Middle frontal gyrus (tissue), 1 donor: ENCODE measurements at regions not wholly inside any gene's neighbourhood (a gene's known extent, or its start where the extent isn't known, plus 50 kb on each side); places are given as distances from the start of the nearest gene placed in this dataset.

ENCODE experiments used
- DNase-seq: peaks from one replicate; pipeline ENCODE4 v3.0.0-alpha.2; 2015; ENCODE audit warnings: low spot score; ENCODE audit errors: extremely low spot score

DNA sequence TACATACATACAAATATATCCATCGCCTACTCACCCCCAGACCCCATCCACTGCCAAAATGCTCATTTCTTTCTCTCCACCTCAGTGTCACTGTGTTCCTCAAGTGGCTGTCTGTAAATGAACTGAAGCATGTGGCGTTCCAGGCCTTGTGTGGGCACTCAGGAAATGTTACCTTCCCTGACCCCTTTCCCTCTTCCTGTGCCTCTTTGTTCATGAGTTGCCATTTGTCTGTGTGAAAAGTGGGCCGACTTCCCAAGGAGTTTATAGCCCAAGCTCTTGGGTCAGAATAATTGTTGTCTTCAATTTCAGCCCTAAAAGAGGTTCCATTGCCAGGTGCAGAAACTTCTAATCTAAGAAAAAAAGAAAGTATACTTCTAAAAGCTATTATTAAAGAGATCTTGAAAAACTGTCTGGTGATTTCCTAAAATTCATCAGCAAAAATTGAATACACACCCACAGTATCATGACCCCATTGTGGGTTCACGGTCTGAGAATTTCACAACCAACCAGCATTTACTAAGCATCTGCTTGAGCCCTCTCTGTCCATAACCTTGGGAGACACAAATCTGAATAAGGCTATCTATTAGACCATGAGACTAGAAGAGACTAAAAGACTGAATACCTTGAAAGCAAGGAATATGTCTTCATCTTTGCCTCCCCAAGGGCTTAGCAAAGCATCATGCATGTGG is 201.4 kb upstream of the EEA1 start:
- no peak for DNase-seq

- DNase-seq = no peak
Measured at GRCh38 chr12:93133361-93133760, 204.3 kb upstream of the EEA1 start.

DNA sequence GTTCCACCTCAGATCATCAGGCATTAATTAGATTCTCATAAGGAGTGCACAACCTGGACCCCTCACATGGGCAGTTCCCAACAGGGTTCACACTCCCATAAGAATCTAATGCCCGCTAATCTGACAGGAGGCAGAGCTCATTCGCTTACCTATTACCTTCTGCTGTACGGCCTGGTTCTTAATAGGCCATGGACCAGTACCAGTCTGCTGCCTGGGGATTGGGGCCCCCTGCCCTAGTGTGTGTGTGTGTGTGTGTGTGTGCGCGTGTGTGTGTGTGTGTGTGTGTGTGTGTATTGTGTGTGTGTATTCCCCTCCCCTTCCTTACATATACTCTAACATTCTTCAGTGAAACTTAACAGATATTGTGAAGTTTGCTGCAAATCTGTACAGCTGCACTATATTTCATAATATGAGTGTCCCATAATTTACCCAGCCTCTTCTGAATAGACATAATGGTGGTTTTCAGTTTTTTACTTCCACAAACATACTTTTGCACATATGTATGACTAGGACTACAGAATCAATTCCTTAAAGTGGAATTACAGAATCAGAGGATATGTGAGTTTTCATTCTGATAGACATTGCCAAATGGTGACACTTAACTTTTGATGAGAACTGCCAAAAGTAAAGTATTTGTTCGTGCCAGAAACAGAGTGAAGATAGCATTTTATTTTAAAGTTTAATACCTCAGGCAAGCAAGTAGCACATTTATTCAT is 205.2 kb upstream of the EEA1 start:
- DNase-seq = no peak

GRCh38 chr12:93134893-93135285 is 205.8 kb upstream of the EEA1 start:
- no peak for DNase-seq

GRCh38 chr12:93135286-93136239 is 206.5 kb upstream of the EEA1 start:
- no peak for DNase-seq

DNA sequence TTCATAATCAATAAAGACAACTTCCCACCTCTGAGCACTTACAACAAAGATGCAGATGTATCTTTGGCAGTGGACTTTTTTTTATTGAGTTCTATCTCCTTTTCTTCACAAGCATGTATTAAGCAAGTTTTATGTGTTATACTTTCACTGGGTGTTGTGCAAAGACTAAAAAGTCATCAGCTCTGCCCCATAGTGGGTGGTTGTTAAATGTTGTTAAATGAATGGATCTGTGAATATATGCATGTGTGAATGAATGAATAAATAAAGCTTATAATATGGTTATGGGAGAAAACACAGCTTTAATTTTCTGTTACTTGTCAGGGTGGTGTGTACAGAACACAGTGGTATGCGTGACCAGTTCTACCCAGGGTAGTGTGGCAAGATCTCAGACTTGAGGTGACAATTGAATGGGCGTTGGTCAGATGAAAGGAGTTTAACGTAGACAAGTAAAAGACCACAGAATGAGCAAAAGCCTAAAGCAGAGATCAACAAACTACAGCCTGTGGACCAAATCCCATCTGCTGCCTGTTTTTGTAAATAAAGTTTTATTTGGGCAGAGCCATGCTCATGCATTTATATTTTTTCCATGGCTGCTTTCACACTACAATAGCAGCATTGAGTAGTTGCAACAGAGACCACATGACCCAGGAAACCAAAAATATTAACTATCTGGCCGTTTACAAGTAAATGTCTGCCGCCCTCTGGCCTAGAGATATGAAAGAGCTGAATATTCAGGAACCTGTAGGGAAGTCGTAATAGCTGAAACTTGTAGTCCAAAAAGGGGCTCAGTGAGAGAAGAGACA is 207.4 kb upstream of the EEA1 start:
- no peak for DNase-seq

- no peak for DNase-seq
Measured at GRCh38 chr12:93137656-93138612, 208.8 kb upstream of the EEA1 start.

GRCh38 chr12:93139028-93139665 is 210.1 kb upstream of the EEA1 start:
- no peak for DNase-seq

DNA sequence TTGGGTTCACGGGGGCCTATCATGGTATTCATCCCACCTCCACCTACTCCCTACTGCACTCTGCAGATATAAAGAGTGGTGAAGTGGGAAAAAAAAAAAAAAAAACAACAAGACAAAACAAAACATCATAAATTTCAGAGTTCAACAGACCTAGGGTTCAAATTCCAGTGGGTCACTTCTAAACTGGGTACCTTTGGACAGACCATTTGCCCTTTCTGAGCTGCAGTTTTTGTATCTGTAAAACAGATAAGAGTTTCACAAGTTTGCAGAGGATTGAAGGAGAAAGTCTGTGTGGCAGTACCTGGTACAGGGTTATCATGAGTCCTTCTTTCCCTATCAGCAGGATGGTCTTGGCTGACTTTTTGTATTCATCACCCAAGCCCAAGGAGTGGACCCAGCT is 211.2 kb upstream of the EEA1 start:
- DNase-seq = no peak

DNA sequence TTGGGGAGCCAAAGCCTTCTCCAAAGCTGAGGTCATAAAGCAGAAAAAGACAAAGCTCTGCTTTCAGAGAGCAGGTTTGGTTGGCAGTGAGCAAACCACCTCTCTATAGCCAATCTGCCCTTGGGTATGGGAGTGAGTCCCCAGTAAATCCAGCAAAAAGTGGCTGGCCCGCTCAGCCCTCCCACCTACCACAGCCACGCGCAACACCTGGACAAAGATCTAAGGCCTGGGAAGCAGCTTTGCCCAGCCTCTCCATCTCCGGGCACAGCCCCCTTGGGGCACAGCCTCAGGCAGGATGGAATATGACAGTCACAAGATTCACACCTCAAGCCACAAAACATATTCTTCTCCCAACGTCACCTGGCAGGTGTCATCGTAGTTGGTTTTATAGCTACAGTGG is 211.7 kb upstream of the EEA1 start:
- no peak for DNase-seq

GRCh38 chr12:93142881-93143280 is 213.8 kb upstream of the EEA1 start:
- DNase-seq = no peak

DNA sequence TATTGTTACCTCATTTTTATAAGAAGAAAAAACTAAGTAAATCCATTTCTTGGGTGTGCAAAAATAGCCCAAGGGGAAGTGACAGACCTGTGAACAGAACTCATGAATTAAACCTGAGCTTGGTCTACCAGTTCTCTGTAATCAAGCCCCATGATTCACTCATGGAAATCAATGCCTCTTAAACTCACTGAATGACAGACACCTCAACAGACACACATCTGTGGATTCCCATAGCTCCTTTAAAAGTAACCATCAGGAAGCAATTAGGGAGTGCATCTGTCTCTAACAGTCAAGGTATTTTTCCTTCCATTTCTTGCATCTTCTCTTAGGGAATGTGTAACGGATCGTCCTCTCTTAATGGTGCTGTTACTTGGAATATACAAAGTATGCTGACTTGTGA is 215.0 kb upstream of the EEA1 start:
- DNase-seq = no peak

GRCh38 chr12:93145086-93145485 is 216.0 kb upstream of the EEA1 start:
- no peak for DNase-seq

DNA sequence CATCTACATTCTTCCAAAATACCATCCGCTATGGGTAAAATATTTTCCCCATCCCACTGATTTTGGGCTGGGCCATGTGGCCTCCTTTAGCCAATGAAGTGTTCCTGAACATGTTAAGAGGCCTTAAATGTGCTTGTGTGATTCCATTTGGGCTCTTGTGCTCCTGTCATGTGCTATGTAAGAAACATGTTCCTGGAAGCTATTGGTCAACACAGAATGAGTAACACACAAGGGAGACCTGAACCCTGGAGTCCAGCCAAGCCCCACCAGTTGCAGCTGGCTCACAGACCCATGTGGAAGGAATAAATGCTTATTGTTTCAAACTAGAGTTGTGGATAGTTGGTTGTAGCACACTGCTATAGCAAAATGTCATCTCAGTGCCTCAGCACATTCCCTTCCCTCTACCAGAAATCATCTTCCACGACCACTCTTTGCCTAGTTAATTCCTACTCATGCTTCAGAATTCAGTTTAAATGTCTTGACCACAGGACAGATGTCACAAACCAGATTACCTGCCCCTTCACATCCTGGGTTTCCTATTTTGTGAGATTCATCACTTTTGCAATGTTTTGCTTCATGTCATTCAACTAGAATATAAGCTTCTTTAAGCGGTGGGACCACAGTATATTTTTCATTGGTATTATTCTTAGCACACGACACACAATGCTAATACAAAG is 217.3 kb upstream of the EEA1 start:
- DNase-seq = no peak

- DNase-seq = no peak
Measured at GRCh38 chr12:93146970-93147369, 217.9 kb upstream of the EEA1 start.

DNA sequence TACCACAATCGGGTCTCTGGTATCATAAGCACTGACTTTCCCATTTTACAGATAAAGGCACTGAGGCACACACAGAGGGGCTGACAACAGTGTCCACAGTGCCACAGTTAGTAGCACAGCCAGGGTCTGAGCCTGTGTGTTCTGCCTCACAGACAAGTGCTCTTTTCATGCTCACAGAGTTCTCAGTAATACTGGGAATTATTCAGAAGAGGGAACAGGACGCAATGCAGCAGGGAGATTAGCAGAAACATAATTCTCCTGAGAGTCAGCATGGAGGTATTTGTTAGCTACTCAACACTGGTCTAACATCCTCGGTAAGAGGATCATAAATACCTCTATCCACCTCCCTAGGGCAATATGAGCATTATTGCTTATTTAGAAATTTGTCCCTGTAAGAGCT is 219.3 kb upstream of the EEA1 start:
- DNase-seq = no peak

DNA sequence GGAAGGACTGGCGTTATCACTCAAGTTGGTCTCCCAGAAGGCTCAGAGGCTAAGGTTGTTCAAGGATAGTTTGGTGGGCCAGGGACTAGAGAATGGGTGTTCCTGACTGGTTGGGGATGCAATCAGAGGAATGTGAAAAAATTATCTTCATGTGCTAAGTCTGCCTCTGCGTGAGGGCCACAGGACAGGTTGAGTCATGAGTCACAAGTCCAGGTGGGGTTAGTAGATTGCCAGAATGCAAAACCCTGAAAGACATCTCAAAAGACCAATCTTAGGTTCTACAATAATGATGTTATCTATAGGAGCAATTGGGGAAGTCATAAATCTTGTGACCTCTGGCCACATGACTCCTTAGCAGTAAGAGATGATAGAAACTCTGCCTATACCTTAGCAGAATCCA is 220.1 kb upstream of the EEA1 start:
- DNase-seq = no peak

DNA sequence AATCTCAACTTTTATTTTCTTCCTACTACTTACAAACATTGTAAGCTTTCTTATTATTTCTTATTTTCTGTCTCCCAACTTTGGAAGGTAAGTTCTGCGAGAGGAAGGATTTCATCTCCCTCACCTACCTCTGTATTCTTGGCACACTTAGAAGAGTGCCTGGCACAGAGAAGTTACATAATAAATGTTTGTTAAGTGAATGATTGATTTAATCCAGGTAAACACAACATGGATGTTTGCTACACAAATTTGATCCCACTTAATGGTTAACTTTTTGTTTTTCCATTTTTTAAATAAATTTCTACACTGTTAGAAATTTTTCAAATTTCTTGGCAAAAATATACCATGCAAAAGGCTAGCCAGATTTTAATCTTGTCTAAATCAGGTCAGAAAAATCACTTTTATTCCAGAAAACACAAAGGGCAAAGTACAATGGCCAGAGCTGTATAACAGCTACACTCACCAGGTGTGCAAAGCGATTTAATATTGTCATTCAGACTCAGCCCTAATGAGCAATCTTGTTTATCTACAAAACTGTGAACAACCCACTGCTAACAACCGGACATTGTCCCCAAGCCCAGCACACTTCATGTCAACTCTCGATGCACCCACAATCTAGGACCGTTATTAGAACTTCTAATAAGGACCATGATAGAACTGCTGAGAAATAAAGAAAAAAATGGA is 222.1 kb upstream of the EEA1 start:
- no peak for DNase-seq
